HEK293T (cell line): ENCODE measurements at regions not wholly inside any gene's neighbourhood (a gene's known extent, or its start where the extent isn't known, plus 50 kb on each side); places are given as distances from the start of the nearest gene placed in this dataset.

ENCODE experiments used
- BHLHE40 ChIP-seq: fragments of 450-650 bp; IDR thresholded peaks from 2 replicates; pipeline ENCODE4 v1.6.1; 2016; ENCODE audit warnings: mild to moderate bottlenecking, moderate library complexity, borderline replicate concordance
- ELF4 ChIP-seq: fragments of 450-650 bp; IDR thresholded peaks from 2 replicates; pipeline ENCODE4 v1.6.1; 2017; ENCODE audit warnings: antibody characterized with exemption
- FOXK2 ChIP-seq: fragments of 450-650 bp; IDR thresholded peaks from 2 replicates; pipeline ENCODE4 v1.6.1; 2016; ENCODE audit warnings: mild to moderate bottlenecking
- FOXM1 ChIP-seq: fragments of 450-650 bp; IDR thresholded peaks from 2 replicates; pipeline ENCODE4 v1.6.1; 2017; ENCODE audit warnings: mild to moderate bottlenecking, borderline replicate concordance

DNA sequence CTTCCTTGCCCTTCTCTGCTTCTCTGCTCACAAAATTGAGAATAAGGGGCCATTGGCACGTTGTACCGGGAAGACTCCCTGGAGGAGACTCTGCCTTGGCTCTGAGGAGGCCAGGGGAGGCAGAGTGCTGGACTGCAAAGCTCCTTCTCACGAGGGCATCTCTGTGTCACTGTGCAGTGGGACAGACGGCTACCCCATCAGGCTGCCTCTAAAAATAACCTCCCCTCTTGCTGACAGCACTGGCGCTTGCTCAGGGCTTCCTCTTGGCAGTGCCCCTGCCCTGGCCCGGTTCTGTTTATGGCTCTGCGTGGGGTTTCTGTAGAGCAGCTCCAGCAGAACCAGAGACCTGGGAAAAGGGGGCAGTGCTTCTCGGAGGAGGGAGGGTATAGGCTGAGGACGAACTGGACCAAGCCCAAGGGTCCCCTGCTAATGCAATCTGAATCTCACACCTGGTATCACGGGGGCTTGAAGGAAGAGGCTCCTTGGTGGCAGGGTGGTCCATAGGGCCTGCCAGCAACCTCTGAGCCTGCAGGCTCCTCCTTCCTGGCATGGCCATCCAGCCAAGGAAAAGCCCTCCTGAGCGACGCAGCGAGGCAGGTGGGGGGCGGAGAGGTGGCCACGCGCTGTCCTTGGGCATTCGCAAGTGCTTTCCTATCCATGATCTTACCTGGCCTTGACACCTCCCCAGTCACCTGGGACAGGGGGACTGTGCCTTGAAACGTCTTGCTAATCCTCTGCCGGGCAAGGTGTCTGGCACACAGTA, 63.3 kb upstream of the TLE3 start:
- TF ChIP-seq FOXM1 (no peak), ELF4 (no peak), BHLHE40 (no peak), FOXK2 (no peak)
